ENCODE measurements at regions not wholly inside any gene's neighbourhood (a gene's known extent, or its start where the extent isn't known, plus 50 kb on each side); places are given as distances from the start of the nearest gene placed in this dataset.

GRCh38 chr1:164356511-164356910 is 202.5 kb upstream of the PBX1 start:
- no peak for DNase-seq
- intact Hi-C loops (cut with DNase I), result no loop called here

GRCh38 chr1:164360265-164360664 is 198.7 kb upstream of the PBX1 start:
- Histone ChIP-seq H3K9me3 (ENCODE audit: control insufficient read depth in 2 of 3, insufficient read depth in 1 of 3, low read length in 3 of 3) (no peaks in the 10 kb centered on the region), H3K27me3 (ENCODE audit: control insufficient read depth, insufficient read depth, low read length) (no peaks in the 10 kb centered on the region), H3K4me1 (ENCODE audit: control insufficient read depth in 2 of 3, insufficient read depth in 2 of 3, low read depth in 1 of 3, low read length in 3 of 3) (no peaks in the 10 kb centered on the region), H3K27ac (ENCODE audit: low read depth in 2 of 2, low read length in 2 of 2) (no peak overlapping the region), H3K36me3 (ENCODE audit: control insufficient read depth in 2 of 3, insufficient read depth in 3 of 3, low read length in 3 of 3) (no peaks in the 10 kb centered on the region), H3K9ac (ENCODE audit: low read length in 3 of 3) (no peak overlapping the region), H3K4me3 (ENCODE audit: low read length in 3 of 3) (no peak overlapping the region)
- intact Hi-C loops (cut with DNase I), result no loop called here
- no peak for TF ChIP-seq CTCF (IDR thresholded peaks at IDR 0.05; ENCODE audit: borderline replicate concordance, extremely low read depth, insufficient read depth)
- DNase-seq (no peak), FAIRE-seq (no peak)

More at GRCh38 chr1:164356511-164356910, 202.5 kb upstream of the PBX1 start:
- H3K27me3 ChIP-seq (ENCODE audit: control insufficient read depth, insufficient read depth, low read length), result no peaks in the 10 kb centered on the region
- H3K4me1 ChIP-seq (ENCODE audit: control insufficient read depth in 2 of 3, insufficient read depth in 2 of 3, low read depth in 1 of 3, low read length in 3 of 3), result no peaks in the 10 kb centered on the region
- H3K36me3 ChIP-seq (ENCODE audit: control insufficient read depth in 2 of 3, insufficient read depth in 3 of 3, low read length in 3 of 3), result no peaks in the 10 kb centered on the region
- FAIRE-seq, result no peak
- TF ChIP-seq CTCF (IDR thresholded peaks at IDR 0.05; ENCODE audit: borderline replicate concordance, extremely low read depth, insufficient read depth), result no peak
- H3K4me3 ChIP-seq (ENCODE audit: low read length in 3 of 3), result no peak overlapping the region
- no peaks in the 10 kb centered on the region for H3K9me3 ChIP-seq (ENCODE audit: control insufficient read depth in 2 of 3, insufficient read depth in 1 of 3, low read length in 3 of 3)
- H3K9ac ChIP-seq (ENCODE audit: low read length in 3 of 3), result no peak overlapping the region
- H3K27ac ChIP-seq (ENCODE audit: low read depth in 2 of 2, low read length in 2 of 2), result no peak overlapping the region

- Histone ChIP-seq H3K36me3 (ENCODE audit: control insufficient read depth in 2 of 3, insufficient read depth in 3 of 3, low read length in 3 of 3) (no peaks in the 10 kb centered on the region), H3K27ac (ENCODE audit: low read depth in 2 of 2, low read length in 2 of 2) (no peak overlapping the region), H3K4me1 (ENCODE audit: control insufficient read depth in 2 of 3, insufficient read depth in 2 of 3, low read depth in 1 of 3, low read length in 3 of 3) (no peaks in the 10 kb centered on the region), H3K27me3 (ENCODE audit: control insufficient read depth, insufficient read depth, low read length) (no peaks in the 10 kb centered on the region), H3K9ac (ENCODE audit: low read length in 3 of 3) (no peak overlapping the region), H3K9me3 (ENCODE audit: control insufficient read depth in 2 of 3, insufficient read depth in 1 of 3, low read length in 3 of 3) (peaks cover 0 to 7% (median 0%) of the 10 kb centered on the region in 3 donors), H3K4me3 (ENCODE audit: low read length in 3 of 3) (no peak overlapping the region)
- intact Hi-C loops (cut with DNase I), result no loop called here
- FAIRE-seq (no peak), DNase-seq (no peak)
- TF ChIP-seq CTCF (IDR thresholded peaks at IDR 0.05; ENCODE audit: borderline replicate concordance, extremely low read depth, insufficient read depth), result no peak
Measured at GRCh38 chr1:164361927-164362326, 197.1 kb upstream of the PBX1 start.

- DNase-seq (no peak), FAIRE-seq (no peak)
- H3K27me3 ChIP-seq (ENCODE audit: control insufficient read depth, insufficient read depth, low read length), result no peaks in the 10 kb centered on the region
- H3K36me3 ChIP-seq (ENCODE audit: control insufficient read depth in 2 of 3, insufficient read depth in 3 of 3, low read length in 3 of 3), result no peaks in the 10 kb centered on the region
- no peaks in the 10 kb centered on the region for H3K4me1 ChIP-seq (ENCODE audit: control insufficient read depth in 2 of 3, insufficient read depth in 2 of 3, low read depth in 1 of 3, low read length in 3 of 3)
- no peak overlapping the region for H3K9ac ChIP-seq (ENCODE audit: low read length in 3 of 3)
- TF ChIP-seq CTCF (IDR thresholded peaks at IDR 0.05; ENCODE audit: borderline replicate concordance, extremely low read depth, insufficient read depth), result no peak
- H3K9me3 ChIP-seq (ENCODE audit: control insufficient read depth in 2 of 3, insufficient read depth in 1 of 3, low read length in 3 of 3), result peaks cover 0 to 7% (median 0%) of the 10 kb centered on the region in 3 donors
- H3K27ac ChIP-seq (ENCODE audit: low read depth in 2 of 2, low read length in 2 of 2), result no peak overlapping the region
- H3K4me3 ChIP-seq (ENCODE audit: low read length in 3 of 3), result no peak overlapping the region
- intact Hi-C loops (cut with DNase I), result no loop called here
Measured at GRCh38 chr1:164363980-164364379, 195.0 kb upstream of the PBX1 start.

Data from kidney (tissue), 13 donors.